SU-DHL-6 (cell line): ENCODE measurements at regions not wholly inside any gene's neighbourhood (a gene's known extent, or its start where the extent isn't known, plus 50 kb on each side); places are given as distances from the start of the nearest gene placed in this dataset.
A peak's percentile ranks its signal among the peaks of the same experiment; 100 is the strongest.

Experiments used
- H2AFZ ChIP-seq: fragments of 200-600 bp; sonication (generic); 2 replicates; pipeline ENCODE4 v1.6.1; 2014; ENCODE audit warnings: low read depth, mild to moderate bottlenecking, moderate library complexity, mixed read lengths, antibody characterized with exemption, low read length; ENCODE audit not compliant: severe bottlenecking
- H3F3A ChIP-seq: fragments of 200-600 bp; shearing (Covaris generic); 2 replicates; pipeline ENCODE4 v1.6.0; 2016; ENCODE audit warnings: antibody characterized with exemption, mild to moderate bottlenecking; ENCODE audit not compliant: insufficient read depth
- H3K27ac ChIP-seq: fragments of 200-600 bp; sonication (generic); 2 replicates; pipeline ENCODE4 v1.5.1; 2016; ENCODE audit warnings: low read depth, mild to moderate bottlenecking, low read length, moderate library complexity, mixed read lengths
- H3K27me3 ChIP-seq: fragments of 200-600 bp; sonication (generic), shearing (Covaris generic); 2 replicates; pipeline ENCODE4 v1.6.0; 2014; ENCODE audit warnings: mild to moderate bottlenecking, low read length
- H3K36me3 ChIP-seq: fragments of 200-600 bp; sonication (generic); 2 replicates; pipeline ENCODE4 v1.6.1; 2014; ENCODE audit warnings: mild to moderate bottlenecking, low read length, mixed read lengths
- H3K4me2 ChIP-seq: fragments of 300-600, 200-600 bp; shearing (Covaris generic), sonication (generic); 2 replicates; pipeline ENCODE4 v1.6.0; 2014; ENCODE audit warnings: low read length, low read depth, mild to moderate bottlenecking; ENCODE audit not compliant: poor library complexity, severe bottlenecking
- H3K4me3 ChIP-seq: fragments of 200-600 bp; sonication (generic); 2 replicates; pipeline ENCODE4 v1.5.1; 2014; ENCODE audit warnings: antibody characterized with exemption, low read length, mild to moderate bottlenecking, mixed read lengths; ENCODE audit not compliant: insufficient read depth, poor library complexity, severe bottlenecking
- H3K79me2 ChIP-seq: fragments of 200-600 bp; sonication (generic); 2 replicates; pipeline ENCODE4 v1.6.1; 2014; ENCODE audit warnings: mild to moderate bottlenecking, low read length, moderate library complexity; ENCODE audit not compliant: insufficient read depth
- H3K9ac ChIP-seq: fragments of 200-600 bp; sonication (generic); 2 replicates; pipeline ENCODE4 v1.7.0; 2014; ENCODE audit warnings: mild to moderate bottlenecking, low read length
- H3K9me2 ChIP-seq: fragments of 200-600 bp; sonication (generic); replicated peaks from 2 replicates; pipeline ENCODE4 v1.6.1; 2014; ENCODE audit warnings: low read length; ENCODE audit not compliant: insufficient read depth
- H3K9me3 ChIP-seq: fragments of 200-600 bp; sonication (generic); 2 replicates; pipeline ENCODE4 v1.6.1; 2014; ENCODE audit warnings: low read length, mixed read lengths; ENCODE audit not compliant: insufficient read depth
- H4K20me1 ChIP-seq: fragments of 200-600 bp; sonication (generic); 2 replicates; pipeline ENCODE4 v1.6.1; 2014; ENCODE audit warnings: low read depth, mild to moderate bottlenecking, antibody characterized with exemption, low read length, moderate library complexity, mixed read lengths
- CTCF ChIP-seq: fragments of 200-600 bp; sonication (generic); IDR thresholded peaks from one replicate; pipeline ENCODE4 v1.5.1; 2017; ENCODE audit warnings: antibody characterized with exemption, mild to moderate bottlenecking, low read length, moderate library complexity; ENCODE audit not compliant: insufficient read depth, poor library complexity, severe bottlenecking

- no peak for TF ChIP-seq CTCF
- Histone ChIP-seq H2AFZ (peak overlapping the region; percentile 4), H3K9me2 (no peaks in the 10 kb centered on the region), H3K4me3 (no peak overlapping the region), H3K9ac (no peak overlapping the region), H3F3A (no peaks in the 10 kb centered on the region), H3K27ac (no peak overlapping the region), H3K36me3 (no peaks in the 10 kb centered on the region), H4K20me1 (no peaks in the 10 kb centered on the region), H3K79me2 (no peaks in the 10 kb centered on the region), H3K4me2 (peak overlapping the region; percentile 11), H3K27me3 (no peaks in the 10 kb centered on the region), H3K9me3 (no peaks in the 10 kb centered on the region)
These were observed 301.5 kb downstream of the CLIC5 start for GRCh38 chr6:45714006-45714730.
